ENCODE measurements at regions not wholly inside any gene's neighbourhood (a gene's known extent, or its start where the extent isn't known, plus 50 kb on each side); places are given as distances from the start of the nearest gene placed in this dataset.

DNA sequence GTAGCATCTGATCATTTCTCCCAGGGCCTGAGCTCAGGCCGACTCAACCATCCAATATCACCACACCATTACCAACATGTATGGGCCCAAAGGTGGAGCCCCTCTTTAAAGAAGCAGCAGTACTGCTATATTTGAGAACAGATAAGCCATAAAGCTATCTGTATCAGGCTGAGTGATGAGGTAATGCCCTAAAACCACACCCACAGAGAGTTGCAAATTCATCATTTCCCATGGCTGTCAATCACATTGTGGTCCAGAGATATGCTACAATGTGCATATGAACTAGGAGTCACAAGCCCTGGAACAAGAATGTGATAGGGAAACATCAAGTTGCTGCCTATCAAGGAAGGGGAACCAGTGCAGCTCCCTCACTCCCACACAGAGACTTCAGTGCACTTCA, 52.6 kb upstream of the GALNT13 start:
- TF ChIP-seq CTCF (IDR thresholded peaks at IDR 0.05; ENCODE audit: poor library complexity, severe bottlenecking) (no peak), POLR2AphosphoS5 (IDR thresholded peaks at IDR 0.05) (no peak)

All from neural cell (in vitro differentiated cells).